Lower leg skin (tissue), 3 donors: ENCODE measurements at regions not wholly inside any gene's neighbourhood (a gene's known extent, or its start where the extent isn't known, plus 50 kb on each side); places are given as distances from the start of the nearest gene placed in this dataset.

Source experiments
- POLR2A ChIP-seq, 2 donors: fragments of 450-650 bp; IDR thresholded peaks; one replicate each; pipeline ENCODE4 v1.6.1; 2016 to 2017; ENCODE audit warnings: antibody characterized with exemption in 2 of 2, mild to moderate bottlenecking in 1 of 2, moderate library complexity in 1 of 2
- TF ChIP-seq, protein P1 (sequence below), 3 donors: fragments of 450-650 bp; IDR thresholded peaks; one replicate each; pipeline ENCODE4 v1.5.1; 2016; ENCODE audit warnings: antibody characterized with exemption in 3 of 3, mild to moderate bottlenecking in 3 of 3, moderate library complexity in 2 of 3

DNA sequence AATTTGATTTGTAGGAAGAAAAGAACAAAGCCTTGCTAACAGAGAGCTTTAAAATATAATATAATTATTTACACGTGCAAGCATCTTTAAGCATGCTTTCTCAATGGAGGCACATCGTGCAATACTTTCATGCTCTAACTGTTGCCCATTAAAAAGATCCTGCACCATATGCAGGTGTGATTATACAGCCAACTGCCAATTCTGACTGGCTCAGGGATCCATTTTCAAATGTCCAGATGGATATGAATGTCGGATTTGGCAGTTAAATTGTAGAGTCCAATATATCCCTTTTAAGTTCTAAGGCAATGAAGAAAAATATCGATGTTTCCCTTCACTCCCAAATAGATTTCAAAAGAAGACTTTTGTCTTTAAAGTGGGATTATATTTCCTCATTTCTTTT lies 416.4 kb upstream of the CD180 start:
- TF ChIP-seq, protein P1, sequence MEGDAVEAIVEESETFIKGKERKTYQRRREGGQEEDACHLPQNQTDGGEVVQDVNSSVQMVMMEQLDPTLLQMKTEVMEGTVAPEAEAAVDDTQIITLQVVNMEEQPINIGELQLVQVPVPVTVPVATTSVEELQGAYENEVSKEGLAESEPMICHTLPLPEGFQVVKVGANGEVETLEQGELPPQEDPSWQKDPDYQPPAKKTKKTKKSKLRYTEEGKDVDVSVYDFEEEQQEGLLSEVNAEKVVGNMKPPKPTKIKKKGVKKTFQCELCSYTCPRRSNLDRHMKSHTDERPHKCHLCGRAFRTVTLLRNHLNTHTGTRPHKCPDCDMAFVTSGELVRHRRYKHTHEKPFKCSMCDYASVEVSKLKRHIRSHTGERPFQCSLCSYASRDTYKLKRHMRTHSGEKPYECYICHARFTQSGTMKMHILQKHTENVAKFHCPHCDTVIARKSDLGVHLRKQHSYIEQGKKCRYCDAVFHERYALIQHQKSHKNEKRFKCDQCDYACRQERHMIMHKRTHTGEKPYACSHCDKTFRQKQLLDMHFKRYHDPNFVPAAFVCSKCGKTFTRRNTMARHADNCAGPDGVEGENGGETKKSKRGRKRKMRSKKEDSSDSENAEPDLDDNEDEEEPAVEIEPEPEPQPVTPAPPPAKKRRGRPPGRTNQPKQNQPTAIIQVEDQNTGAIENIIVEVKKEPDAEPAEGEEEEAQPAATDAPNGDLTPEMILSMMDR (IDR thresholded peaks at IDR 0.05), result no peak
- no peak for TF ChIP-seq POLR2A (IDR thresholded peaks at IDR 0.05)
